ENCODE measurements at regions not wholly inside any gene's neighbourhood (a gene's known extent, or its start where the extent isn't known, plus 50 kb on each side); places are given as distances from the start of the nearest gene placed in this dataset.

DNA sequence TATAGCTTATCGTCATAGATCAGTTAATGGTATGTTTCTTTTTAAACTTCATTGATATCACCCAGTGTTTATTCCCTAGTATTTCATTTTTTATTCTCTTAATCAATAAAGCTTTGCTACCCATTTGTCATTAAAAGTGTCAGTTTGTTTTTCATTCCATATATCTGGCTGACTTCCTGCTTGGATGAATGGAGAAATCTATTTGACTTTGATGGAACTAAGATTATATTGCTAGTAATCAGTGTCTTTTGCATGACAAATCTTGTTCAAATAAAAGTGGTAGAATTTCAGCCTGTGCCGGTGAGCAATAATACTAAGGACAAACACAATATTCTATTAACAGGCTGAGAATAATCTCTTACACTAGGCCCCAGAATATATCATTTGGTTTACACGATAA is 203.3 kb downstream of the SEC23IP start:
- no peaks in the 10 kb centered on the region for H3K4me1 ChIP-seq
- H3K4me3 ChIP-seq: no peak overlapping the region
- no peak overlapping the region for H3K27ac ChIP-seq
- DNase-seq (no peak), ATAC-seq (no peak)
- WGBS (ENCODE audit: insufficient coverage, low coverage, low lambda C conversion rate, missing lambda C conversion rate): 82% methylated on average over 3 of the region's 3 CpGs
- no peaks in the 10 kb centered on the region for H3K36me3 ChIP-seq
- no peaks in the 10 kb centered on the region for H3K9me3 ChIP-seq
- H3K27me3 ChIP-seq: no peaks in the 10 kb centered on the region
- TF ChIP-seq, protein P1, sequence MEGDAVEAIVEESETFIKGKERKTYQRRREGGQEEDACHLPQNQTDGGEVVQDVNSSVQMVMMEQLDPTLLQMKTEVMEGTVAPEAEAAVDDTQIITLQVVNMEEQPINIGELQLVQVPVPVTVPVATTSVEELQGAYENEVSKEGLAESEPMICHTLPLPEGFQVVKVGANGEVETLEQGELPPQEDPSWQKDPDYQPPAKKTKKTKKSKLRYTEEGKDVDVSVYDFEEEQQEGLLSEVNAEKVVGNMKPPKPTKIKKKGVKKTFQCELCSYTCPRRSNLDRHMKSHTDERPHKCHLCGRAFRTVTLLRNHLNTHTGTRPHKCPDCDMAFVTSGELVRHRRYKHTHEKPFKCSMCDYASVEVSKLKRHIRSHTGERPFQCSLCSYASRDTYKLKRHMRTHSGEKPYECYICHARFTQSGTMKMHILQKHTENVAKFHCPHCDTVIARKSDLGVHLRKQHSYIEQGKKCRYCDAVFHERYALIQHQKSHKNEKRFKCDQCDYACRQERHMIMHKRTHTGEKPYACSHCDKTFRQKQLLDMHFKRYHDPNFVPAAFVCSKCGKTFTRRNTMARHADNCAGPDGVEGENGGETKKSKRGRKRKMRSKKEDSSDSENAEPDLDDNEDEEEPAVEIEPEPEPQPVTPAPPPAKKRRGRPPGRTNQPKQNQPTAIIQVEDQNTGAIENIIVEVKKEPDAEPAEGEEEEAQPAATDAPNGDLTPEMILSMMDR (IDR thresholded peaks at IDR 0.05): no peak
- no peak for TF ChIP-seq POLR2A (IDR thresholded peaks at IDR 0.05)
- intact Hi-C loops (cut with DNase I): no loop called here

DNA sequence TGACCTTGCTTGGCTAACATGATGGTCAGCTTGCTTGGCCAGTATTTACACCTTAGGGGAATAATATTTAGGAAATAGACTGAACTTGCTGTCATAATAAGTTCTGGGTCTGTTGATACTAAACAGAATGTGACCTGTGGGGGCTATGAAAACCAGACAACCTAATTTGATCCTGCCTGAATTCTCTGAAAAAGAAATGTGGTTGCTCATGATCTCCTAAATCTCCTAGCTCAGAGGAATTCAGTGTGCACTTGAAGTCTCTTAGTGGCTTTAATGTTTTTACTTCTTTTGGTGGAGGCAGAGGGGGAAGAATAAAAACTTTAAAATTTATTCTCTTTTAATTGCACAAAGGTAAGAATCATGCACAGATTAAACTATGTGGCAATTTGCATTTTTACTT is 205.2 kb downstream of the SEC23IP start:
- no peaks in the 10 kb centered on the region for H3K27me3 ChIP-seq
- H3K9me3 ChIP-seq: no peaks in the 10 kb centered on the region
- TF ChIP-seq, protein P1 (IDR thresholded peaks at IDR 0.05): no peak
- TF ChIP-seq POLR2A (IDR thresholded peaks at IDR 0.05): no peak
- H3K36me3 ChIP-seq: no peaks in the 10 kb centered on the region
- intact Hi-C loops (cut with DNase I): no loop called here
- ATAC-seq (no peak), DNase-seq (no peak)
- H3K27ac ChIP-seq: no peak overlapping the region
- H3K4me1 ChIP-seq: no peaks in the 10 kb centered on the region
- no peak overlapping the region for H3K4me3 ChIP-seq

DNA sequence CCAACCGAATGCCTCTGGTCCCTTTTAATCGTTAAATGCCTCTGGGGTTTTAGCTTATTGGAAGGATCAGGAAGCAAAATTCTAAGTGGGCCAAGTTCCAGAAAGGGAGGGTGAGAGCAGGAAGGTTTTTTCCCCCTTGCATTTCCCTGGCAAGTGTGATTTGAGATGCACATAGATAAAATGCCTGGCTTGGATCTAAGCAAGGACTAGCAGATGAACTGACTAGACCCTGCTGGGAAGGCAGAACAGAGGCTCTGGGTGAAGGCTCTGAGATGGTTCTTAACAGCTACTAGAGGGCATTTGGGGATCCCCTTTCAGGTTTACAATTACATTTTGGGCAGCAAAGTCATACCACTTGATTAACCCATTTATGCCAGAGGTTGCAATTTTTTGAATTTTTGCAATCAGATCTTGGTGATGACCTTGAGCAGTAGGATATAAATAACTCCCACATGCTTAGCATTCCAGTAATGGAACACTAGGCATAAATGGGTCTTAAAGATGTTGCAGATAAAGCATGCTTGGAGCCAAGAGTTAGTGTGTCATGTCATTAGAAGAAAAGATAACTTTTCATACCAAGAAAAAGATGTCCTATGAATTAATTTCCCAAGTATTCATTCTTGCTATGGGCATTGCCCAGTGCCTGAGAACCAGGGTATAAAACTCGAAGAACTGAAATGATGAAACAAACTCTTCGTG is 205.9 kb downstream of the SEC23IP start:
- H3K27me3 ChIP-seq: no peaks in the 10 kb centered on the region
- H3K27ac ChIP-seq: no peak overlapping the region
- no peaks in the 10 kb centered on the region for H3K4me1 ChIP-seq
- 52% methylated on average over 4 of the region's 4 CpGs for WGBS (ENCODE audit: insufficient coverage, low coverage, low lambda C conversion rate, missing lambda C conversion rate)
- TF ChIP-seq, protein P1 (IDR thresholded peaks at IDR 0.05): no peak
- no peaks in the 10 kb centered on the region for H3K36me3 ChIP-seq
- DNase-seq (no peak), ATAC-seq (no peak)
- H3K4me3 ChIP-seq: no peak overlapping the region
- H3K9me3 ChIP-seq: no peaks in the 10 kb centered on the region
- intact Hi-C loops (cut with DNase I): no loop called here

DNA sequence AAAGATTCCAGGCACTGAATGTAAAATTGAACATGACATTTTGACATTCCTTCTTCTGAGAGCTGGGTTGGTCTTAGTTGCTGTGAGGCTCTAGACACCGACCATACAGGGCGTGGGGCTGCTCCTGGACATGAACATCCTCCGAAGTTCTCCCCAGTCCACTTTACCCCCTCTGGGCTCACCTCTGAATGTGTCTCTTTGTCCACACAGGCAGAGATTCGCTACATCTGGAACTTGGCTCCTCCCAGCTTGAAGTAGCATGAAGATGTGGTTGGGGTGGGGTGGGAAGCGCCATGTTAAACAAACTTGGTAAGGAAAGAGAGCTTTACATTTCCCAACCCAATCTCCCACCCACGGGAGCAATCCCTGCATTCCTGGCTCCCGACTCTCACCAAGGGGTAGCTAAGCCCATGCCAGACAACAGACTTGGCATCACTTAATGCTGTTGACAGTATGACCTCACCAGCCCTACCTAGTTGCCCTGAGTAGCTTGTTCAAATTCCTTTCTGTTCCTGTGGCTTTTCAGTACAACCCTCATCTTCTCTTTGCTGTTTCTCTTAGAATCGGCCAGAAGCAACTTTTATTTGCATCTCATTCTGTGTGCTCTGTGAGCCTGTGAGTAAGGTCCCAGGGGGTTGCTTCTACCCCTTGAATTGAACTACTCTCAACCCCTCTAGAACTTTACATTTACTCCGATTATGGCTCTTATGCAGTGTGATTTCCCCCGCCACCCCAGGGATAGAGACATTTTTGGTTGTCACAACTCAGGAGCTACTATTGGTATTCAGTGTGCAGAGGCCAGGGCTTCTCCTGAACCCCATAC is 211.4 kb downstream of the SEC23IP start:
- ATAC-seq (no peak), DNase-seq (no peak)
- Histone ChIP-seq H3K4me3 (no peak overlapping the region), H3K27ac (no peak overlapping the region), H3K36me3 (no peaks in the 10 kb centered on the region), H3K4me1 (no peaks in the 10 kb centered on the region), H3K9me3 (no peaks in the 10 kb centered on the region), H3K27me3 (no peaks in the 10 kb centered on the region)
- intact Hi-C loops (cut with DNase I): no loop called here
- TF ChIP-seq, protein P1 (IDR thresholded peaks at IDR 0.05): no peak
- TF ChIP-seq POLR2A (IDR thresholded peaks at IDR 0.05): no peak
- WGBS (ENCODE audit: insufficient coverage, low coverage, low lambda C conversion rate, missing lambda C conversion rate): 55% methylated on average over 9 of the region's 10 CpGs

Measured in right lobe of liver (tissue), 6 donors.